Suprapubic skin (tissue), 4 donors: ENCODE measurements at regions not wholly inside any gene's neighbourhood (a gene's known extent, or its start where the extent isn't known, plus 50 kb on each side); places are given as distances from the start of the nearest gene placed in this dataset.

ENCODE experiments used
- EP300 ChIP-seq: sonication (generic); formaldehyde crosslinking; IDR thresholded peaks from one replicate; pipeline ENCODE4 v1.6.1; 2017; ENCODE audit warnings: antibody characterized with exemption
- POLR2A ChIP-seq, 2 donors: fragments of 450-650 bp; IDR thresholded peaks; one replicate each; pipeline ENCODE4 v1.6.1; 2017; ENCODE audit warnings: antibody characterized with exemption in 2 of 2, mild to moderate bottlenecking in 2 of 2, moderate library complexity in 2 of 2
- POLR2AphosphoS5 ChIP-seq, 3 donors: sonication (generic); formaldehyde crosslinking; IDR thresholded peaks; one replicate each; pipeline ENCODE4 v1.6.1; 2017; ENCODE audit warnings: antibody characterized with exemption in 3 of 3
- TF ChIP-seq, protein P1 (sequence below), 2 donors: fragments of 200-600 bp in 1 of 2; fragments of 450-650 bp in 1 of 2; sonication (generic) in 1 of 2; IDR thresholded peaks; one replicate each; pipeline ENCODE4 v1.5.1; 2016 to 2019; ENCODE audit warnings: antibody characterized with exemption in 2 of 2, mild to moderate bottlenecking in 1 of 2, moderate library complexity in 1 of 2

DNA sequence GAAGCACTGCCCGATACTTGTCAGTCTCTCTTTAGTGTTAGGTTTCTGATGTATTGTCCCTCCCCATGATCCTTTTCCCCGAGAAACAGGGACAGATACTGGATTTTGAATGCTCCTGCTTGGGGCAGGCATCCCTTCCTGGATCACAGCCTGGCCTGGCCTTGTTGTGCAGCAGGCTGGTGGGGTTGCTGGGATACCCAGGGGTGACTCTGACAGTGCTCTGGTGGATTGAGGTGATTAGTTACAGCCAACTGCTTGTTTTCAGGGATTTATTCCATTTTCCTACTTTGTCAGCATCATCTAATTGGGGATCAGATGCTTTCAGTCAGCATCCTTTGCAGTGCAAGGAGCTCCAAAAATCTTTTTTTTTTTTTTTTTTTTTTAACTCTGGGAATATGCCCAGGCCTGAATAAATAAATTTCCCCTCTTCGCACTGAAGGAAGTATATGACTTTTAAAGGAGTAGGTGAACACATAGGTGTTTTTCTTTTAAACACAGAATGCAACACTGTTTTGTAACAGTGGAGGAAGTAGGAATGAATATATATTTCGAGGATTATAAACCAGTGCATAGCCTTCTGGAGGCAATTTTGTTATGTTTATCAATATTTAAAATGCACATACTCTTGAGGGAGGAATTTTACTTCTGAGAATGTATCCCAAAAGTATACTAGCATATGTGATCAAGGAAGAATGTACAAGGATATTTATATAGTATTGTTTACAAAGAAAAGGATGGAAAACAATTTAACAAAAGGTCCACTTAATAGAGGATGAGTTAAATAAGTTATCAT, 127.3 kb upstream of the ELL2 start:
- TF ChIP-seq, protein P1, sequence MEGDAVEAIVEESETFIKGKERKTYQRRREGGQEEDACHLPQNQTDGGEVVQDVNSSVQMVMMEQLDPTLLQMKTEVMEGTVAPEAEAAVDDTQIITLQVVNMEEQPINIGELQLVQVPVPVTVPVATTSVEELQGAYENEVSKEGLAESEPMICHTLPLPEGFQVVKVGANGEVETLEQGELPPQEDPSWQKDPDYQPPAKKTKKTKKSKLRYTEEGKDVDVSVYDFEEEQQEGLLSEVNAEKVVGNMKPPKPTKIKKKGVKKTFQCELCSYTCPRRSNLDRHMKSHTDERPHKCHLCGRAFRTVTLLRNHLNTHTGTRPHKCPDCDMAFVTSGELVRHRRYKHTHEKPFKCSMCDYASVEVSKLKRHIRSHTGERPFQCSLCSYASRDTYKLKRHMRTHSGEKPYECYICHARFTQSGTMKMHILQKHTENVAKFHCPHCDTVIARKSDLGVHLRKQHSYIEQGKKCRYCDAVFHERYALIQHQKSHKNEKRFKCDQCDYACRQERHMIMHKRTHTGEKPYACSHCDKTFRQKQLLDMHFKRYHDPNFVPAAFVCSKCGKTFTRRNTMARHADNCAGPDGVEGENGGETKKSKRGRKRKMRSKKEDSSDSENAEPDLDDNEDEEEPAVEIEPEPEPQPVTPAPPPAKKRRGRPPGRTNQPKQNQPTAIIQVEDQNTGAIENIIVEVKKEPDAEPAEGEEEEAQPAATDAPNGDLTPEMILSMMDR (IDR thresholded peaks at IDR 0.05) = no peak
- TF ChIP-seq POLR2AphosphoS5 (IDR thresholded peaks at IDR 0.05) (no peak), POLR2A (IDR thresholded peaks at IDR 0.05) (no peak), EP300 (no peak)
